ACC112 (cell line): ENCODE measurements at regions not wholly inside any gene's neighbourhood (a gene's known extent, or its start where the extent isn't known, plus 50 kb on each side); places are given as distances from the start of the nearest gene placed in this dataset.
"Not testable (repeated sequence)": the region's sequence is repeated elsewhere in the genome, so short reads cannot be mapped to it uniquely, and the experiment has no call there.

ENCODE experiments used
- H2AFZ ChIP-seq: fragments of 200-600 bp; sonication (generic); one replicate; pipeline ENCODE4 v1.6.0; 2017; ENCODE audit warnings: antibody characterized with exemption, low read length; ENCODE audit not compliant: unreplicated experiment
- H3K27ac ChIP-seq: fragments of 200-600 bp; sonication (generic); 2 replicates; pipeline ENCODE4 v1.5.1; 2014; ENCODE audit warnings: low read depth, mild to moderate bottlenecking, antibody characterized with exemption, low read length, moderate library complexity
- H3K27me3 ChIP-seq: fragments of 200-600 bp; sonication (generic); 2 replicates; pipeline ENCODE4 v1.6.1; 2014; ENCODE audit warnings: mild to moderate bottlenecking, antibody characterized with exemption, low read length, moderate library complexity, mixed read lengths; ENCODE audit not compliant: insufficient read depth
- H3K36me3 ChIP-seq: fragments of 200-600 bp; sonication (generic); 2 replicates; pipeline ENCODE4 v1.6.1; 2016; ENCODE audit warnings: mild to moderate bottlenecking, antibody characterized with exemption, low read length, moderate library complexity, mixed read lengths; ENCODE audit not compliant: insufficient read depth
- H3K4me1 ChIP-seq: fragments of 200-600 bp; sonication (generic); one replicate; pipeline ENCODE4 v1.6.1; 2016; ENCODE audit warnings: low read length, mixed read lengths; ENCODE audit not compliant: insufficient read depth, unreplicated experiment, control insufficient read depth
- H3K4me3 ChIP-seq: fragments of 200-600 bp; sonication (generic); 2 replicates; pipeline ENCODE4 v1.5.1; 2014; ENCODE audit warnings: mild to moderate bottlenecking, low read depth, low read length
- H3K79me2 ChIP-seq: fragments of 200-600 bp; sonication (generic); one replicate; pipeline ENCODE4 v1.6.0; 2016; ENCODE audit warnings: low read length; ENCODE audit not compliant: control insufficient read depth, unreplicated experiment, insufficient read depth

DNA sequence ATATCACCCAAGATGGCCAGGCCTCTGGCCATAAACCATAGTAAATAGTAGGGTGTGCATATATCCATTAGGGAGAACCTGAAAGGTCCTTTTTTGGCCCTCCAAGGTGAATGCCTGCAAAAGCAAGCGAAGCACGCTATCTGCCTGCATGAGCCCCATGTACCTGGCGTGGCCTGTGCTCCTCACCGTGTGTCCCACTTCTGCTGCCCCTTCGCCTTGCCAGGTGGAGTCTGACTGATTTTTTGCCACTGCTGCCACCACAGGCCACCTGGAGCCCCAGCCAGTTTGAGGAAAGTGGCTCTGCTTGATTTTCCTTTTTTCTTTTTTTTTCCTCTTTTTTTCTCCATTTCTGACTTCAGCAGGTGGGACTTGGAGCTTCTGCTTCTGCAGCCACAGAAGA is 139.7 kb downstream of the SNRPN start:
- Histone ChIP-seq H3K36me3 (peaks cover 31% of the 10 kb centered on the region), H2AFZ (no peak overlapping the region), H3K4me1 (no peaks in the 10 kb centered on the region), H3K4me3 (no peak overlapping the region), H3K27me3 (no peaks in the 10 kb centered on the region), H3K27ac (no peak overlapping the region), H3K79me2 (no peaks in the 10 kb centered on the region)

GRCh38 chr15:25095179-25095578 is 140.4 kb downstream of the SNRPN start:
- H3K27me3 ChIP-seq = no peaks in the 10 kb centered on the region
- no peak overlapping the region for H2AFZ ChIP-seq
- no peak overlapping the region for H3K27ac ChIP-seq
- H3K4me1 ChIP-seq = no peaks in the 10 kb centered on the region
- peaks cover 33% of the 10 kb centered on the region for H3K36me3 ChIP-seq
- H3K4me3 ChIP-seq = no peak overlapping the region
- H3K79me2 ChIP-seq = no peaks in the 10 kb centered on the region

GRCh38 chr15:25099966-25100365 is 145.2 kb downstream of the SNRPN start:
- H2AFZ ChIP-seq, H3K4me1 ChIP-seq, H3K27ac ChIP-seq, H3K79me2 ChIP-seq, H3K4me3 ChIP-seq, H3K27me3 ChIP-seq: not testable (repeated sequence)
- peaks cover 25% of the 10 kb centered on the region for H3K36me3 ChIP-seq

DNA sequence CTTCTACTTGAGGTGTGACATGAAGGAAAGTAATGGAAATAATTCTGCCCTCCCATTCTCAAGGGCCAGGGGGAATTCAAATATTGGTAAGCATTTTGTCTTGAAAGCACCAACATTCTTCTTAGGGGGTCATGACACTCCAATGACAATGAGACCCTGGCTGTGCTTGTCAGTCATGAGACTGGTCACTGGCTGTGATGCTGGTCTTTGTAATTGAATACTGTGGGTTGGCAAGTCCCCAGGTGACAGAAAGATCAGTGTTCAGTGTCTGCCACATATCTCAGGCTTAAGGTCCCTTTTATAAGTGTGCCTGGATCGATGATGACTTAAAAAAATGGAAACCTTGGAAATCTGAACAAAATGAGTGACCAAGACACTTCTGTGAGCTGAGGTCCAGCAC is 151.4 kb downstream of the SNRPN start:
- no peak overlapping the region for H3K4me3 ChIP-seq
- no peak overlapping the region for H2AFZ ChIP-seq
- H3K27me3 ChIP-seq = no peaks in the 10 kb centered on the region
- no peak overlapping the region for H3K27ac ChIP-seq
- H3K4me1 ChIP-seq = no peaks in the 10 kb centered on the region
- no peaks in the 10 kb centered on the region for H3K79me2 ChIP-seq
- peaks cover 28% of the 10 kb centered on the region for H3K36me3 ChIP-seq

DNA sequence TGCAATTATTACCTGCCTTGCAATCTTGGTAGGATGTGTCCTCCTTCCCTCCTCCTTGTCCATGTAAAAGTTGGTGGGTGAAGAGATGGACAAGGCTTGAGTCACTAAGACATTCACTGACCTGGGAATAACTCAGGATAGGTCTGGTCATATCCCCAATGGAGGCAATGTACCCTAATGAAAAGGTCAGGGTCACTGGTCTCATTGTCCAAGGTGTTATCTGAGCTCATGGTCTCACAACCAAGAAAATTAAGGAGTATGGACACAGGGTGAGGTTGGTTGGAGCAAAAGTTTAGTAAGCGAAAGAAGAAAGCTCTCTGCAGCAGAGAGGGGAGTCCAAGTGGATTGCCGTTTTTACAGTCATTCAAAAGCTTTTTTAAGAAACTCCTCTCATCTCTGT is 179.0 kb downstream of the SNRPN start:
- Histone ChIP-seq H3K27ac (no peak overlapping the region), H3K79me2 (no peaks in the 10 kb centered on the region), H3K36me3 (no peaks in the 10 kb centered on the region), H2AFZ (no peak overlapping the region), H3K4me3 (no peak overlapping the region), H3K4me1 (no peaks in the 10 kb centered on the region), H3K27me3 (no peaks in the 10 kb centered on the region)

- Histone ChIP-seq H3K4me1 (no peaks in the 10 kb centered on the region), H3K79me2 (no peaks in the 10 kb centered on the region), H3K4me3 (no peak overlapping the region), H2AFZ (no peak overlapping the region), H3K27me3 (no peaks in the 10 kb centered on the region), H3K27ac (no peak overlapping the region), H3K36me3 (no peaks in the 10 kb centered on the region)
These were observed 179.8 kb downstream of the SNRPN start for GRCh38 chr15:25134546-25134945.

DNA sequence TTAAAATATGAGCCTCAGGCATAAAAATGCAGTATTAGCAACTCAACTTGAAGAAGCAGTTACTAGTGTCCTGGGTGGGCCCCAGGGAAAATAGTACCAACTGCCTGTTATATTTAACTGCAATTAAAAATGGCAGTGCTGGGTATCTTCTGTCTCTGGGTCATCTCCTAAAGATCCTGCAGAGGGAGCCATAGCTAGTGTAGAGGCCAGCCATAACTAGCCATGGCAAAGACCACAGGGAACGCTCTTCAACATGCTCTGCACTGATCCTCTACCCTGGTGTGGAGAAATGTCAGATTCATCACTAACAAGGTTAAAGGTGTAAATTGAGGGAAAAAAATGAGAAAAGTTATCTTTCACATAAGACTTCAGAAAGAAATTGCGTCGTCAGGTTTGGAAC is 181.3 kb downstream of the SNRPN start:
- Histone ChIP-seq H3K4me1 (no peaks in the 10 kb centered on the region), H3K27me3 (no peaks in the 10 kb centered on the region), H3K27ac (no peak overlapping the region), H3K4me3 (no peak overlapping the region), H3K36me3 (no peaks in the 10 kb centered on the region), H3K79me2 (no peaks in the 10 kb centered on the region), H2AFZ (no peak overlapping the region)

GRCh38 chr15:25137013-25137412 is 182.2 kb downstream of the SNRPN start:
- Histone ChIP-seq H2AFZ (no peak overlapping the region), H3K27ac (no peak overlapping the region), H3K36me3 (no peaks in the 10 kb centered on the region), H3K79me2 (no peaks in the 10 kb centered on the region), H3K27me3 (no peaks in the 10 kb centered on the region), H3K4me1 (no peaks in the 10 kb centered on the region), H3K4me3 (no peak overlapping the region)

DNA sequence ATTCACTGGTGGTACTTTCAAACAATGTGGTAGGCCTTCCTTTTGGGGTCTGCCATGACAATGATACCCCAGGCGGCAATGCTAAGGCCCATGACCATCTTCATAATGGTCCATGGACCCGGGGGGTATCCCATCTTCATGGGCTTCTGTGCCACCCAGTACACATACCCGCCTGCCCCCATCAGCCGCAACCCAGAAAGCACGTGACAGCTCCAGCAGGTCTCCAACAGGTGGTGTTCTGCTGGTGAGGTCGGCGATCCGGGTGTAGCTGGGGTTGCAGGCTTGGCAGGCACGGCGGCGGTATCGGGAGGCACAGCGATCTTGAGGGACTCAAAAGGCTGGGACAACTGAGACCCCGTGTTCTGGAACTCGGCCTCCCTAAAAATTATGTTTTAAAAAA is 214.5 kb downstream of the SNRPN start:
- Histone ChIP-seq H3K79me2 (no peaks in the 10 kb centered on the region), H3K4me1 (no peaks in the 10 kb centered on the region), H2AFZ (no peak overlapping the region), H3K4me3 (no peak overlapping the region), H3K27me3 (no peaks in the 10 kb centered on the region), H3K27ac (no peak overlapping the region), H3K36me3 (no peaks in the 10 kb centered on the region)

- Histone ChIP-seq H3K27ac (no peak overlapping the region), H3K79me2 (no peaks in the 10 kb centered on the region), H3K4me3 (no peak overlapping the region), H3K27me3 (no peaks in the 10 kb centered on the region), H3K36me3 (no peaks in the 10 kb centered on the region), H3K4me1 (no peaks in the 10 kb centered on the region), H2AFZ (no peak overlapping the region)
These were observed 215.4 kb downstream of the SNRPN start for GRCh38 chr15:25170113-25170731.

- no peaks in the 10 kb centered on the region for H3K27me3 ChIP-seq
- H3K27ac ChIP-seq = no peak overlapping the region
- no peaks in the 10 kb centered on the region for H3K36me3 ChIP-seq
- no peak overlapping the region for H2AFZ ChIP-seq
- H3K4me1 ChIP-seq = no peaks in the 10 kb centered on the region
- H3K79me2 ChIP-seq = no peaks in the 10 kb centered on the region
- no peak overlapping the region for H3K4me3 ChIP-seq
These were observed 216.0 kb downstream of the SNRPN start for GRCh38 chr15:25170781-25171110.
